ENCODE measurements at regions not wholly inside any gene's neighbourhood (a gene's known extent, or its start where the extent isn't known, plus 50 kb on each side); places are given as distances from the start of the nearest gene placed in this dataset.

- Histone ChIP-seq H3K27me3 (ENCODE audit: insufficient read depth, low read depth, severe bottlenecking) (peaks cover under 1% of the 10 kb centered on the region), H3K36me3 (no peaks in the 10 kb centered on the region), H3K27ac (no peak overlapping the region), H3K4me3 (ENCODE audit: low read depth, low read length) (no peak overlapping the region), H3K9me3 (ENCODE audit: severe bottlenecking) (no peaks in the 10 kb centered on the region)
- DNase-seq, result no peak
- no peak for TF ChIP-seq CTCF (IDR thresholded peaks at IDR 0.05; ENCODE audit: low read depth, low read length)
Measured at GRCh38 chr10:65292551-65292950, 1633.3 kb upstream of the LRRTM3 start.

GRCh38 chr10:65294329-65294728, 1631.5 kb upstream of the LRRTM3 start:
- Histone ChIP-seq H3K27me3 (ENCODE audit: insufficient read depth, low read depth, severe bottlenecking) (no peaks in the 10 kb centered on the region), H3K9me3 (ENCODE audit: severe bottlenecking) (no peaks in the 10 kb centered on the region), H3K4me3 (ENCODE audit: low read depth, low read length) (no peak overlapping the region), H3K36me3 (no peaks in the 10 kb centered on the region), H3K27ac (no peak overlapping the region)
- DNase-seq, result no peak
- TF ChIP-seq CTCF (IDR thresholded peaks at IDR 0.05; ENCODE audit: low read depth, low read length), result no peak

GRCh38 chr10:65301181-65301580, 1624.7 kb upstream of the LRRTM3 start:
- H3K27ac ChIP-seq, result no peak overlapping the region
- no peak for DNase-seq
- no peak overlapping the region for H3K4me3 ChIP-seq (ENCODE audit: low read depth, low read length)
- H3K27me3 ChIP-seq (ENCODE audit: insufficient read depth, low read depth, severe bottlenecking), result no peaks in the 10 kb centered on the region
- H3K36me3 ChIP-seq, result no peaks in the 10 kb centered on the region
- TF ChIP-seq CTCF (IDR thresholded peaks at IDR 0.05; ENCODE audit: low read depth, low read length), result no peak
- H3K9me3 ChIP-seq (ENCODE audit: severe bottlenecking), result no peaks in the 10 kb centered on the region

- H3K4me3 ChIP-seq (ENCODE audit: low read depth, low read length), result no peak overlapping the region
- no peaks in the 10 kb centered on the region for H3K9me3 ChIP-seq (ENCODE audit: severe bottlenecking)
- no peak overlapping the region for H3K27ac ChIP-seq
- no peak for TF ChIP-seq CTCF (IDR thresholded peaks at IDR 0.05; ENCODE audit: low read depth, low read length)
- no peaks in the 10 kb centered on the region for H3K36me3 ChIP-seq
- no peaks in the 10 kb centered on the region for H3K27me3 ChIP-seq (ENCODE audit: insufficient read depth, low read depth, severe bottlenecking)
- no peak for DNase-seq
Measured at GRCh38 chr10:65306201-65306600, 1619.6 kb upstream of the LRRTM3 start.

- no peak for DNase-seq
- H3K27ac ChIP-seq, result no peak overlapping the region
- no peaks in the 10 kb centered on the region for H3K36me3 ChIP-seq
- no peaks in the 10 kb centered on the region for H3K27me3 ChIP-seq (ENCODE audit: insufficient read depth, low read depth, severe bottlenecking)
- TF ChIP-seq CTCF (IDR thresholded peaks at IDR 0.05; ENCODE audit: low read depth, low read length), result no peak
- no peaks in the 10 kb centered on the region for H3K9me3 ChIP-seq (ENCODE audit: severe bottlenecking)
- no peak overlapping the region for H3K4me3 ChIP-seq (ENCODE audit: low read depth, low read length)
Measured at GRCh38 chr10:65312876-65313275, 1613.0 kb upstream of the LRRTM3 start.

GRCh38 chr10:65313406-65313805, 1612.4 kb upstream of the LRRTM3 start:
- no peak overlapping the region for H3K27ac ChIP-seq

More at GRCh38 chr10:65313406-65313805, 1612.4 kb upstream of the LRRTM3 start:
- no peak for DNase-seq
- no peaks in the 10 kb centered on the region for H3K9me3 ChIP-seq (ENCODE audit: severe bottlenecking)
- TF ChIP-seq CTCF (IDR thresholded peaks at IDR 0.05; ENCODE audit: low read depth, low read length), result no peak
- no peaks in the 10 kb centered on the region for H3K36me3 ChIP-seq
- no peaks in the 10 kb centered on the region for H3K27me3 ChIP-seq (ENCODE audit: insufficient read depth, low read depth, severe bottlenecking)
- no peak overlapping the region for H3K4me3 ChIP-seq (ENCODE audit: low read depth, low read length)
